HCT116 (cell line): ENCODE measurements at regions not wholly inside any gene's neighbourhood (a gene's known extent, or its start where the extent isn't known, plus 50 kb on each side); places are given as distances from the start of the nearest gene placed in this dataset.

ENCODE experiments used
- ATAC-seq: fragments of 200-7000 bp; cut with Tn5 transposase; 2 replicates; pipeline ENCODE4 v1.9.1; 2020; ENCODE audit warnings: mild to moderate bottlenecking, moderate library complexity
- BruUV-seq: library from RNA; stranded (reverse); fragments of 400-500 nt; replicated peaks from 2 replicates; lab custom pipeline; 2021; lab: Mats Ljungman, UMichigan
- CTCF ChIA-PET: fragments of 300-600 bp; sonication (Branson Sonifier 250); formaldehyde crosslinking; loops from one replicate; lab custom pipeline; 2021; ENCODE audit warnings: antibody characterized with exemption; lab: Charles Lee
- POLR2A ChIA-PET: fragments of 300-600, 350-600 bp; sonication (Branson Sonifier 250); formaldehyde crosslinking; loops from one replicate; lab custom pipeline; 2021; ENCODE audit warnings: antibody characterized with exemption; lab: Charles Lee
- RAD21 ChIA-PET, 2 experiments: fragments of 300-600 bp; sonication (Branson Sonifier 250); formaldehyde crosslinking; loops; one replicate each; lab custom pipeline; 2023; ENCODE audit warnings: low total read pairs in 2 of 2; ENCODE audit not compliant: uncharacterized antibody in 2 of 2, unreplicated experiment in 2 of 2, low non-redundant PET in 1 of 2; lab: Charles Lee
- DNase-seq: peaks from one replicate; pipeline ENCODE4 v3.0.0-alpha.2; 2010; ENCODE audit warnings: low read depth, low spot score
- H2AFZ ChIP-seq: fragments of 200-600 bp; shearing (Covaris generic), sonication (generic); 2 replicates; pipeline ENCODE4 v1.6.1; 2017; ENCODE audit warnings: low read depth, mixed run types, mixed read lengths, antibody characterized with exemption, low read length; ENCODE audit not compliant: poor library complexity, severe bottlenecking
- H3K27ac ChIP-seq: 2 replicates; pipeline ENCODE4 v1.5.1; 2012; ENCODE audit warnings: low read depth, low read length
- H3K27me3 ChIP-seq: fragments of 200-600 bp; sonication (generic); 2 replicates; pipeline ENCODE4 v1.6.1; 2016; ENCODE audit warnings: mixed run types, low read length, mixed read lengths; ENCODE audit not compliant: insufficient read depth
- H3K36me3 ChIP-seq, 2 experiments: fragments of 200-500 bp in 1 of 2; fragments of 200-600 bp in 1 of 2; sonication (Bioruptor generic) in 1 of 2; sonication (generic) in 1 of 2; 2 replicates each; pipeline versions ENCODE4 v1.5.1 to v1.6.1; 2014 to 2016; ENCODE audit warnings: low read length in 2 of 2, inconsistent platforms in 1 of 2, mixed read lengths in 1 of 2, mixed run types in 1 of 2; ENCODE audit not compliant: insufficient read depth in 2 of 2, control insufficient read depth in 1 of 2
- H3K4me1 ChIP-seq, 2 experiments: fragments of 200-600 bp in 1 of 2; sonication (generic) in 1 of 2; 2 replicates each; pipeline versions ENCODE4 v1.5.1 to v1.6.1; 2012 to 2017; ENCODE audit warnings: low read length in 2 of 2, inconsistent platforms in 1 of 2, mild to moderate bottlenecking in 1 of 2, mixed read lengths in 1 of 2, mixed run types in 1 of 2, moderate library complexity in 1 of 2; ENCODE audit not compliant: insufficient read depth in 2 of 2, control insufficient read depth in 1 of 2
- H3K4me2 ChIP-seq: fragments of 200-600 bp; sonication (generic); 2 replicates; pipeline ENCODE4 v1.6.1; 2017; ENCODE audit warnings: mixed run types, low read length, mixed read lengths
- H3K4me3 ChIP-seq, 2 experiments: fragments of 200-600 bp in 1 of 2; sonication (generic) in 1 of 2; replicated peaks in 1 of 2; 2 replicates each; pipeline ENCODE4 v1.5.1; 2011 to 2016; ENCODE audit warnings: low read length in 2 of 2, control low read depth in 1 of 2, low read depth in 1 of 2, mild to moderate bottlenecking in 1 of 2, mixed read lengths in 1 of 2, mixed run types in 1 of 2
- H3K79me2 ChIP-seq: fragments of 200-600 bp; sonication (generic); 2 replicates; pipeline ENCODE4 v1.6.1; 2017; ENCODE audit warnings: mild to moderate bottlenecking, mixed run types, low read length, moderate library complexity, mixed read lengths; ENCODE audit not compliant: insufficient read depth
- H3K9ac ChIP-seq: fragments of 200-600 bp; sonication (generic); 2 replicates; pipeline ENCODE4 v1.6.1; 2016; ENCODE audit warnings: low read length, mixed read lengths
- H3K9me2 ChIP-seq: fragments of 200-600 bp; sonication (generic), shearing (Covaris generic); 2 replicates; pipeline ENCODE4 v1.6.1; 2017; ENCODE audit warnings: mixed run types, mild to moderate bottlenecking, moderate library complexity; ENCODE audit not compliant: insufficient read depth
- H3K9me3 ChIP-seq, 2 experiments: fragments of 200-500 bp in 1 of 2; fragments of 200-600 bp in 1 of 2; sonication (Bioruptor generic) in 1 of 2; sonication (generic) in 1 of 2; 2 replicates each; pipeline ENCODE4 v1.6.1; 2014 to 2017; ENCODE audit warnings: low read length in 2 of 2, mixed read lengths in 2 of 2, inconsistent platforms in 1 of 2, low read depth in 1 of 2, mild to moderate bottlenecking in 1 of 2, mixed run types in 1 of 2, moderate library complexity in 1 of 2; ENCODE audit not compliant: control insufficient read depth in 1 of 2, insufficient read depth in 1 of 2
- H4K20me1 ChIP-seq: fragments of 200-600 bp; sonication (generic), shearing (Covaris generic); 2 replicates; pipeline ENCODE4 v1.6.1; 2017; ENCODE audit warnings: mixed run types, mild to moderate bottlenecking, moderate library complexity; ENCODE audit not compliant: insufficient read depth
- CEBPB ChIP-seq: IDR thresholded peaks from 2 replicates; pipeline ENCODE4 v1.6.1; 2012; ENCODE audit warnings: low read depth
- EGR1 ChIP-seq: IDR thresholded peaks from 2 replicates; pipeline ENCODE4 v1.6.1; 2012; ENCODE audit warnings: low read depth
- EZH2phosphoT487 ChIP-seq: fragments of 200-600 bp; IDR thresholded peaks from 2 replicates; pipeline ENCODE4 v1.6.1; 2018; ENCODE audit warnings: antibody characterized with exemption, borderline replicate concordance
- JUND ChIP-seq: IDR thresholded peaks from 2 replicates; pipeline ENCODE4 v1.6.1; 2012
- POLR2A ChIP-seq: IDR thresholded peaks from 2 replicates; pipeline ENCODE4 v1.7.0; 2011; ENCODE audit warnings: borderline replicate concordance; ENCODE audit not compliant: insufficient read depth, insufficient read length; ENCODE audit errors: extremely low read depth
- POLR2AphosphoS5 ChIP-seq: IDR thresholded peaks from 2 replicates; pipeline ENCODE4 v1.6.1; 2011; ENCODE audit warnings: mild to moderate bottlenecking, low read depth, low read length, moderate library complexity
- SIN3A ChIP-seq: IDR thresholded peaks from 2 replicates; pipeline ENCODE4 v1.6.1; 2012; ENCODE audit warnings: low read depth
- SRF ChIP-seq: IDR thresholded peaks from 2 replicates; pipeline ENCODE4 v1.6.1; 2012; ENCODE audit warnings: low read depth
- TCF7L2 ChIP-seq: IDR thresholded peaks from 2 replicates; pipeline ENCODE4 v1.7.0; 2011; ENCODE audit warnings: borderline replicate concordance, inconsistent platforms; ENCODE audit not compliant: insufficient read depth, insufficient read length; ENCODE audit errors: extremely low read depth
- YY1 ChIP-seq: IDR thresholded peaks from 2 replicates; pipeline ENCODE4 v1.6.1; 2011; ENCODE audit warnings: low read length, low read depth, moderate library complexity, mild to moderate bottlenecking; ENCODE audit not compliant: insufficient replicate concordance; ENCODE audit errors: extremely low read depth
- ZFX ChIP-seq: fragments of 450-650 bp; IDR thresholded peaks from 2 replicates; pipeline ENCODE4 v1.6.1; 2017
- intact Hi-C: fragments of 100-400 bp; cut with micrococcal nuclease; formaldehyde crosslinking; loops from 2 replicates; pipeline ENCODE4 v1.10.0; 2022
- TF ChIP-seq, protein P1 (sequence below): IDR thresholded peaks from 2 replicates; pipeline ENCODE4 v1.6.1; 2011; ENCODE audit warnings: mild to moderate bottlenecking, low read length, moderate library complexity; ENCODE audit not compliant: insufficient replicate concordance; ENCODE audit errors: extremely low read depth
- TF ChIP-seq, protein P2 (sequence below): IDR thresholded peaks from 2 replicates; pipeline ENCODE4 v1.6.1; 2012
- TF ChIP-seq, protein P3 (sequence below): IDR thresholded peaks from 2 replicates; pipeline ENCODE4 v1.6.1; 2012; ENCODE audit warnings: low read depth

DNA sequence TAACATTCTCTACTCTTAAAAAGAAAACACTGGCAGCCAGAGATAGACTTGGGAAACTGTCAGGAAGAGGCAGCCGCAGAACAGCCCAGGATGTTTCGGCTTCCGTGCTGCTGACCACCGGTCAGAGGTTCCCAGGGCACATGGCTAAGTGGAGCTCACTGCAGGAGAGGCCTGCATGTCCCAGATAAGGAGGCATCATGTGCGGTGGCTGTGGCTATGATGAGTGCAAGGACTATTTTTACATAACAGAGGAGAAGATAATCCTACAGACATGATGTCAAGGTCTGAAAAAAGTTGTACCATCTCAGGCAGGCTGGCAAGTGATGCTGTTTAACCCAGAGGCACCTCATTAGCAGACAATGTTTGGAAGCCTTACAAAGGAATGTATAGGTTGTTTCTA, 252.3 kb downstream of the CYRIA start:
- RAD21 ChIA-PET, result no interaction called here

More for the DNA sequence above, 252.3 kb downstream of the CYRIA start:
- Histone ChIP-seq H3K9me2 (no peaks in the 10 kb centered on the region), H4K20me1 (no peaks in the 10 kb centered on the region), H3K79me2 (no peaks in the 10 kb centered on the region), H3K27ac (no peak overlapping the region), H3K4me2 (no peak overlapping the region), H3K36me3 (no peaks in the 10 kb centered on the region), H3K4me3 (no peak overlapping the region), H3K27me3 (no peaks in the 10 kb centered on the region), H2AFZ (no peak overlapping the region), H3K4me1 (no peaks in the 10 kb centered on the region), H3K9ac (no peak overlapping the region), H3K9me3 (no peaks in the 10 kb centered on the region)
- BruUV-seq, result no TSS peak
- DNase-seq (no peak), ATAC-seq (no peak)
- ChIA-PET CTCF (no interaction called here), POLR2A (no interaction called here)
- no peak for TF ChIP-seq SIN3A
- no peak for TF ChIP-seq POLR2A
- no peak for TF ChIP-seq EZH2phosphoT487
- TF ChIP-seq SRF, result no peak
- no peak for TF ChIP-seq ZFX
- TF ChIP-seq, protein P1, sequence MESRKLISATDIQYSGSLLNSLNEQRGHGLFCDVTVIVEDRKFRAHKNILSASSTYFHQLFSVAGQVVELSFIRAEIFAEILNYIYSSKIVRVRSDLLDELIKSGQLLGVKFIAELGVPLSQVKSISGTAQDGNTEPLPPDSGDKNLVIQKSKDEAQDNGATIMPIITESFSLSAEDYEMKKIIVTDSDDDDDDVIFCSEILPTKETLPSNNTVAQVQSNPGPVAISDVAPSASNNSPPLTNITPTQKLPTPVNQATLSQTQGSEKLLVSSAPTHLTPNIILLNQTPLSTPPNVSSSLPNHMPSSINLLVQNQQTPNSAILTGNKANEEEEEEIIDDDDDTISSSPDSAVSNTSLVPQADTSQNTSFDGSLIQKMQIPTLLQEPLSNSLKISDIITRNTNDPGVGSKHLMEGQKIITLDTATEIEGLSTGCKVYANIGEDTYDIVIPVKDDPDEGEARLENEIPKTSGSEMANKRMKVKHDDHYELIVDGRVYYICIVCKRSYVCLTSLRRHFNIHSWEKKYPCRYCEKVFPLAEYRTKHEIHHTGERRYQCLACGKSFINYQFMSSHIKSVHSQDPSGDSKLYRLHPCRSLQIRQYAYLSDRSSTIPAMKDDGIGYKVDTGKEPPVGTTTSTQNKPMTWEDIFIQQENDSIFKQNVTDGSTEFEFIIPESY, result no peak
- TF ChIP-seq, protein P2, sequence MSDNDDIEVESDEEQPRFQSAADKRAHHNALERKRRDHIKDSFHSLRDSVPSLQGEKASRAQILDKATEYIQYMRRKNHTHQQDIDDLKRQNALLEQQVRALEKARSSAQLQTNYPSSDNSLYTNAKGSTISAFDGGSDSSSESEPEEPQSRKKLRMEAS, result no peak
- no peak for TF ChIP-seq CEBPB
- TF ChIP-seq, protein P3, sequence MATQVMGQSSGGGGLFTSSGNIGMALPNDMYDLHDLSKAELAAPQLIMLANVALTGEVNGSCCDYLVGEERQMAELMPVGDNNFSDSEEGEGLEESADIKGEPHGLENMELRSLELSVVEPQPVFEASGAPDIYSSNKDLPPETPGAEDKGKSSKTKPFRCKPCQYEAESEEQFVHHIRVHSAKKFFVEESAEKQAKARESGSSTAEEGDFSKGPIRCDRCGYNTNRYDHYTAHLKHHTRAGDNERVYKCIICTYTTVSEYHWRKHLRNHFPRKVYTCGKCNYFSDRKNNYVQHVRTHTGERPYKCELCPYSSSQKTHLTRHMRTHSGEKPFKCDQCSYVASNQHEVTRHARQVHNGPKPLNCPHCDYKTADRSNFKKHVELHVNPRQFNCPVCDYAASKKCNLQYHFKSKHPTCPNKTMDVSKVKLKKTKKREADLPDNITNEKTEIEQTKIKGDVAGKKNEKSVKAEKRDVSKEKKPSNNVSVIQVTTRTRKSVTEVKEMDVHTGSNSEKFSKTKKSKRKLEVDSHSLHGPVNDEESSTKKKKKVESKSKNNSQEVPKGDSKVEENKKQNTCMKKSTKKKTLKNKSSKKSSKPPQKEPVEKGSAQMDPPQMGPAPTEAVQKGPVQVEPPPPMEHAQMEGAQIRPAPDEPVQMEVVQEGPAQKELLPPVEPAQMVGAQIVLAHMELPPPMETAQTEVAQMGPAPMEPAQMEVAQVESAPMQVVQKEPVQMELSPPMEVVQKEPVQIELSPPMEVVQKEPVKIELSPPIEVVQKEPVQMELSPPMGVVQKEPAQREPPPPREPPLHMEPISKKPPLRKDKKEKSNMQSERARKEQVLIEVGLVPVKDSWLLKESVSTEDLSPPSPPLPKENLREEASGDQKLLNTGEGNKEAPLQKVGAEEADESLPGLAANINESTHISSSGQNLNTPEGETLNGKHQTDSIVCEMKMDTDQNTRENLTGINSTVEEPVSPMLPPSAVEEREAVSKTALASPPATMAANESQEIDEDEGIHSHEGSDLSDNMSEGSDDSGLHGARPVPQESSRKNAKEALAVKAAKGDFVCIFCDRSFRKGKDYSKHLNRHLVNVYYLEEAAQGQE, result no peak
- TF ChIP-seq JUND, result no peak
- no peak for TF ChIP-seq YY1
- TF ChIP-seq EGR1, result no peak
- no peak for TF ChIP-seq TCF7L2
- TF ChIP-seq POLR2AphosphoS5, result no peak
- intact Hi-C loops, result no loop called here
